Activated CD8-positive, alpha-beta T cell treated with anti-CD3 and anti-CD28 coated beads for 36 hours (primary cell): ENCODE measurements at regions not wholly inside any gene's neighbourhood (a gene's known extent, or its start where the extent isn't known, plus 50 kb on each side); places are given as distances from the start of the nearest gene placed in this dataset.

Experiments
- ATAC-seq: fragments of 200-7000 bp; cut with Tn5 transposase; one replicate; pipeline ENCODE4 v1.10.0; 2021; ENCODE audit warnings: mild to moderate bottlenecking, moderate library complexity
- CTCF ChIA-PET: fragments of 350-600 bp; sonication (Branson Sonifier 250); formaldehyde crosslinking; loops from one replicate; lab custom pipeline; 2021; ENCODE audit warnings: antibody characterized with exemption; lab: Charles Lee
- POLR2A ChIA-PET: fragments of 350-600 bp; sonication (Branson Sonifier 250); formaldehyde crosslinking; loops from one replicate; lab custom pipeline; 2021; ENCODE audit warnings: antibody characterized with exemption; lab: Charles Lee
- DNase-seq: peaks from one replicate; pipeline ENCODE4 v3.0.0-alpha.2; 2020
- H3K27ac Mint-ChIP-seq: one replicate; pipeline ENCODE4 v1.8.0; 2021; ENCODE audit warnings: mild to moderate bottlenecking, mixed read lengths
- H3K27me3 Mint-ChIP-seq: one replicate; pipeline ENCODE4 v1.8.0; 2021; ENCODE audit warnings: mixed read lengths
- H3K36me3 Mint-ChIP-seq: one replicate; pipeline ENCODE4 v1.8.0; 2021; ENCODE audit warnings: low read depth, mixed read lengths
- H3K4me1 Mint-ChIP-seq: one replicate; pipeline ENCODE4 v1.8.0; 2021; ENCODE audit warnings: low read depth, mixed read lengths
- H3K4me3 Mint-ChIP-seq: one replicate; pipeline ENCODE4 v1.8.0; 2021; ENCODE audit warnings: mild to moderate bottlenecking, moderate library complexity, mixed read lengths
- H3K9me3 Mint-ChIP-seq: one replicate; pipeline ENCODE4 v1.8.0; 2021; ENCODE audit warnings: mixed read lengths
- CTCF ChIP-seq: fragments of 200-600 bp; IDR thresholded peaks from one replicate; pipeline ENCODE4 v1.8.0; 2022; ENCODE audit warnings: antibody characterized with exemption, mild to moderate bottlenecking
- intact Hi-C: fragments of 100-400 bp; cut with micrococcal nuclease; formaldehyde crosslinking; loops from one replicate; pipeline ENCODE4 v1.10.0; 2022

- TF ChIP-seq CTCF, result no peak
- ATAC-seq (no peak), DNase-seq (no peak)
- H3K36me3 Mint-ChIP-seq, result no peaks in the 10 kb centered on the region
- no peaks in the 10 kb centered on the region for H3K27me3 Mint-ChIP-seq
- H3K9me3 Mint-ChIP-seq, result peaks cover 2% of the 10 kb centered on the region
- H3K27ac Mint-ChIP-seq, result no peak overlapping the region
- ChIA-PET CTCF (no interaction called here), POLR2A (interaction anchor here (0.8 kb wide), 1 partner anchor 141 kb away, joined by 4 read pairs; no protein-coding TSS in a partner anchor)
- H3K4me3 Mint-ChIP-seq, result no peak overlapping the region
- H3K4me1 Mint-ChIP-seq, result peaks cover 19% of the 10 kb centered on the region
- intact Hi-C loops, result loop anchor here (5.0 kb wide), 1 partner anchor 495 kb away; the partner anchor contains the start of gene GATB
These were observed 278.9 kb downstream of the FBXW7 start for GRCh38 chr4:152256996-152257395.

DNA sequence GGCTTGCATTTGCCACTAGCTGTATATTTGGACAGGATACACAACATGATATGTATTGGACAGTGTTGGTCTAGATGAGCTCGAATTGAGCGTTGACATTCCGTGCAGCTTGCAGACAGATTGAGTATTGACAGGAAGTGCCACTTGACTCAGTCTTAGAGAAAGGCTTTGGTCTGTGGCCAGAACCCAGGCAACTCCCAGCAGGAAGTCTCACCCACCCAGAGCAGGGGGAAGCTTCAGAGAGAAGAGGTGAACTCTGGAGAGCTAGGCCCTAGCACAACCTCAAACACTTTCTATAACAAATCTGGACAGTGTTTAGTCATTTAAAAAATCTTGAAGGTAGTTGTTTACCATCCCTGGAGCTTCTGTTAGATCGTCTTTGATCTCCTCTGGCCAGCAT lies 280.5 kb downstream of the FBXW7 start:
- intact Hi-C loops, result loop anchor here (5.0 kb wide), 1 partner anchor 493 kb away; the partner anchor contains the start of gene GATB
- Mint-ChIP-seq H3K36me3 (no peaks in the 10 kb centered on the region), H3K27ac (no peak overlapping the region), H3K4me1 (peaks cover 19% of the 10 kb centered on the region), H3K27me3 (no peaks in the 10 kb centered on the region), H3K4me3 (no peak overlapping the region), H3K9me3 (peaks cover 2% of the 10 kb centered on the region)
- ATAC-seq, result peak; percentile 99
- CTCF ChIA-PET, result no interaction called here
- no peak for TF ChIP-seq CTCF
- POLR2A ChIA-PET, result no interaction called here
- peak; percentile 84 for DNase-seq

DNA sequence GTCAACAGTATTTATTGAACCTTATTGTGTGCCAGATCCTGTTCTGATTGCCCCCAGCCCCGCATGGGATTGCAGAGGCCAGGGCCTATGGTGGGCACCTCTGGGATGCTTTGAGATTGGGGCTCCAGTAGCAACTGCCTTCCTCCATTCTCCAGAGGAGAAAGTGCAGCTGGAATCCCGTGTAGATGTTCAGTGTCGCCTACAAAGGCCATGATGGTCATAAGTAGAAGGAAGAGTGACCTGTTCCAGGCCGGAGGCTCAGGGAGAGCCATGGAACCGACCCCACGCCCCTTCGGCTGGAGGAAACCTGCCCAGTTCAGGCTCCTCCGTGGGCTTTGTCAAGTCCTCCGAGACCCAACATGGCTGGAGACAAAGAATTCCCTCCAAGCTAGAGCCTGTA lies 287.5 kb downstream of the FBXW7 start:
- ChIA-PET POLR2A (no interaction called here), CTCF (no interaction called here)
- no peaks in the 10 kb centered on the region for H3K27me3 Mint-ChIP-seq
- DNase-seq, result no peak
- no peak for TF ChIP-seq CTCF
- H3K27ac Mint-ChIP-seq, result no peak overlapping the region
- H3K4me1 Mint-ChIP-seq, result peaks cover 28% of the 10 kb centered on the region
- H3K4me3 Mint-ChIP-seq, result no peak overlapping the region
- no peak for ATAC-seq
- intact Hi-C loops, result no loop called here
- peaks cover 3% of the 10 kb centered on the region for H3K9me3 Mint-ChIP-seq
- H3K36me3 Mint-ChIP-seq, result no peaks in the 10 kb centered on the region

GRCh38 chr4:152247271-152247975 lies 288.5 kb downstream of the FBXW7 start:
- TF ChIP-seq CTCF, result no peak
- DNase-seq (no peak), ATAC-seq (no peak)
- ChIA-PET POLR2A (no interaction called here), CTCF (interaction anchor here (0.9 kb wide), 1 partner anchor 709 kb away, joined by 3 read pairs; no protein-coding TSS in a partner anchor)
- Mint-ChIP-seq H3K27me3 (no peaks in the 10 kb centered on the region), H3K27ac (no peak overlapping the region), H3K9me3 (peaks cover 1% of the 10 kb centered on the region), H3K36me3 (no peaks in the 10 kb centered on the region), H3K4me3 (no peak overlapping the region), H3K4me1 (peaks cover 28% of the 10 kb centered on the region)
- intact Hi-C loops, result no loop called here

DNA sequence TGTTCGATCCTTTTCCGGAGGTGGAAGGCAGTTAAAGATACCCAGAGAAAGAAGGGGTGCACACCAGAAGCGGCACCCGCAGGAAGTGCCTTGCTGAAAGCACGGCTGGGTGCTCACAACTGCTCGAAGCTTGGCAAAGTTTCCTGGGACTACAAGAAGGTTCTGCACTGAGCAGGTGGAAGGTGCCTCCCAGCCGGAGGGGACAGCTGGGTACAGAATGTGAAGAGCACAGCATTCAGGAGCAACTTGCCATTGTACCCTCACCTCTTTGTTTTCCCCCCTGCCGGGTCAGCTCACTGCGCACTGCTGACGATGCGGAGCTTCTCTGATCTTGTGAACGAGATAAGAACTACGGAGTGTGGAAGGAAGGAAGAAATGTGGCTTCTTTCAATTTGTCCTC lies 289.2 kb downstream of the FBXW7 start:
- Mint-ChIP-seq H3K27ac (no peak overlapping the region), H3K4me3 (no peak overlapping the region), H3K4me1 (peaks cover 28% of the 10 kb centered on the region), H3K9me3 (peaks cover 1% of the 10 kb centered on the region), H3K27me3 (no peaks in the 10 kb centered on the region), H3K36me3 (no peaks in the 10 kb centered on the region)
- DNase-seq (no peak), ATAC-seq (peak; percentile 24)
- intact Hi-C loops, result no loop called here
- CTCF ChIA-PET, result no interaction called here
- no peak for TF ChIP-seq CTCF
- POLR2A ChIA-PET, result no interaction called here
